IMR-90 (cell line): ENCODE measurements at regions not wholly inside any gene's neighbourhood (a gene's known extent, or its start where the extent isn't known, plus 50 kb on each side); places are given as distances from the start of the nearest gene placed in this dataset.

Experiments
- ATAC-seq: fragments of 200-7000 bp; cut with Tn5 transposase; 2 replicates; pipeline ENCODE4 v1.9.1; 2020; ENCODE audit warnings: low read depth, mild to moderate bottlenecking, moderate library complexity
- BruUV-seq: library from RNA; stranded (reverse); fragments of 400-500 nt; replicated peaks from 2 replicates; lab custom pipeline; 2021; lab: Mats Ljungman, UMichigan
- CTCF ChIA-PET: fragments of 300-600 bp; formaldehyde crosslinking; extraction: SDS; loops from one replicate; lab custom pipeline; 2021; ENCODE audit warnings: antibody characterized with exemption; lab: Yijun Ruan, JAX
- POLR2A ChIA-PET: fragments of 300-600 bp; sonication (Branson Sonifier 250); formaldehyde crosslinking; loops from one replicate; lab custom pipeline; 2022; ENCODE audit warnings: antibody characterized with exemption; ENCODE audit not compliant: unreplicated experiment; lab: Charles Lee
- DNase-seq: peaks from one replicate; pipeline ENCODE4 v3.0.0; 2013
- H2AFZ ChIP-seq: replicated peaks from 2 replicates; pipeline ENCODE3; 2013; ENCODE audit warnings: low read length, mild to moderate bottlenecking; ENCODE audit not compliant: poor library complexity
- H2AK5ac ChIP-seq: 2 replicates; pipeline ENCODE4 v1.6.1; 2013; ENCODE audit warnings: low read depth, low read length, inconsistent platforms
- H2AK9ac ChIP-seq: replicated peaks from 2 replicates; pipeline ENCODE3; 2013; ENCODE audit warnings: mild to moderate bottlenecking, low read depth, low read length, moderate library complexity; ENCODE audit not compliant: poor library complexity
- H2BK120ac ChIP-seq: 2 replicates; pipeline ENCODE4 v1.6.1; 2013; ENCODE audit warnings: low read depth, low read length, inconsistent platforms
- H2BK15ac ChIP-seq: 3 replicates; pipeline ENCODE4 v1.6.1; 2013; ENCODE audit warnings: low read depth, low read length, inconsistent platforms
- H2BK20ac ChIP-seq: 2 replicates; pipeline ENCODE4 v1.6.1; 2013; ENCODE audit warnings: low read depth, mild to moderate bottlenecking, inconsistent platforms, low read length, moderate library complexity
- H2BK5ac ChIP-seq: 2 replicates; pipeline ENCODE4 v1.6.1; 2013; ENCODE audit warnings: mild to moderate bottlenecking, low read depth, low read length, inconsistent platforms; ENCODE audit not compliant: poor library complexity, severe bottlenecking
- H3K14ac ChIP-seq: replicated peaks from 2 replicates; pipeline ENCODE4 v1.6.1; 2013; ENCODE audit warnings: low read depth, low read length, inconsistent platforms
- H3K18ac ChIP-seq: 2 replicates; pipeline ENCODE4 v1.6.1; 2013; ENCODE audit warnings: low read depth, low read length, control low read depth
- H3K23ac ChIP-seq: 2 replicates; pipeline ENCODE4 v1.6.1; 2013; ENCODE audit warnings: low read depth, low read length, inconsistent platforms
- H3K27ac ChIP-seq: 2 replicates; pipeline ENCODE4 v1.5.1; 2013; ENCODE audit warnings: mild to moderate bottlenecking, control low read depth, low read length; ENCODE audit not compliant: insufficient read depth
- H3K27me3 ChIP-seq: 2 replicates; pipeline ENCODE4 v1.6.1; 2013; ENCODE audit warnings: low read length; ENCODE audit not compliant: control insufficient read depth, insufficient read depth
- H3K36me3 ChIP-seq: 2 replicates; pipeline ENCODE4 v1.6.1; 2013; ENCODE audit warnings: low read length, mixed read lengths; ENCODE audit not compliant: control insufficient read depth, insufficient read depth
- H3K4ac ChIP-seq: 2 replicates; pipeline ENCODE4 v1.6.1; 2013; ENCODE audit warnings: low read depth, low read length, inconsistent platforms
- H3K4me1 ChIP-seq: 2 replicates; pipeline ENCODE4 v1.6.1; 2013; ENCODE audit warnings: low read length, mixed read lengths; ENCODE audit not compliant: control insufficient read depth, insufficient read depth
- H3K4me2 ChIP-seq: 2 replicates; pipeline ENCODE4 v1.6.1; 2013; ENCODE audit warnings: low read depth, mild to moderate bottlenecking, control low read depth, low read length, moderate library complexity
- H3K4me3 ChIP-seq: 2 replicates; pipeline ENCODE4 v1.5.1; 2013; ENCODE audit warnings: low read depth, mild to moderate bottlenecking, control low read depth, low read length, moderate library complexity; ENCODE audit not compliant: insufficient read depth
- H3K56ac ChIP-seq: 2 replicates; pipeline ENCODE4 v1.6.1; 2013; ENCODE audit warnings: low read length, inconsistent platforms; ENCODE audit not compliant: insufficient read depth; ENCODE audit errors: extremely low read depth
- H3K79me1 ChIP-seq, 2 experiments: 2 replicates each; pipeline ENCODE4 v1.6.1; 2013; ENCODE audit warnings: low read length in 2 of 2, inconsistent platforms in 1 of 2, low read depth in 1 of 2
- H3K9ac ChIP-seq: 2 replicates; pipeline ENCODE4 v1.6.1; 2013; ENCODE audit warnings: low read depth, low read length, control low read depth
- H3K9me1 ChIP-seq: 2 replicates; pipeline ENCODE4 v1.6.1; 2013; ENCODE audit warnings: low read length, inconsistent platforms; ENCODE audit not compliant: insufficient read depth
- H3K9me3 ChIP-seq: 2 replicates; pipeline ENCODE4 v1.6.1; 2013; ENCODE audit warnings: low read length; ENCODE audit not compliant: control insufficient read depth, insufficient read depth
- H4K20me1 ChIP-seq: 2 replicates; pipeline ENCODE4 v1.6.1; 2013; ENCODE audit warnings: low read length, inconsistent platforms; ENCODE audit not compliant: insufficient read depth
- H4K5ac ChIP-seq: 2 replicates; pipeline ENCODE4 v1.6.1; 2013; ENCODE audit warnings: mild to moderate bottlenecking, low read depth, low read length, control low read depth
- H4K8ac ChIP-seq, 2 experiments: 2 replicates each; pipeline ENCODE4 v1.6.1; 2013; ENCODE audit warnings: low read depth in 2 of 2, low read length in 2 of 2, control low read depth in 1 of 2, inconsistent platforms in 1 of 2
- H4K91ac ChIP-seq: 2 replicates; pipeline ENCODE4 v1.6.1; 2013; ENCODE audit warnings: low read depth, low read length, inconsistent platforms; ENCODE audit not compliant: insufficient read depth
- CEBPB ChIP-seq: IDR thresholded peaks from 2 replicates; pipeline ENCODE4 v1.6.1; 2012; ENCODE audit warnings: low read depth, low read length, improper control_type of control experiment
- RCOR1 ChIP-seq: IDR thresholded peaks from 2 replicates; pipeline ENCODE4 v1.6.1; 2012; ENCODE audit warnings: mild to moderate bottlenecking, low read length, improper control_type of control experiment; ENCODE audit not compliant: insufficient replicate concordance
- WGBS, 2 experiments: methylation state at CpG; one replicate each; pipeline versions ENCODE4 v1.1.5 to v1.1.7; 2013; ENCODE audit warnings: missing lambda C conversion rate in 2 of 2; ENCODE audit not compliant: insufficient read length in 1 of 2; ENCODE audit errors: extremely low coverage in 2 of 2; 5-methylcytosine and 5-hydroxymethylcytosine counted together
- dilution Hi-C: fragments of 300-500 bp; cut with HindIII; formaldehyde crosslinking; loops from one replicate; pipeline ENCODE4 v1.14.3; 2018; ENCODE audit warnings: low sequenced_read_pairs; ENCODE audit not compliant: unreplicated experiment
- in situ Hi-C: fragments of 300-500 bp; cut with MboI; formaldehyde crosslinking; loops from 3 replicates; pipeline ENCODE4 v1.14.3; 2019; ENCODE audit warnings: low sequenced_read_pairs, inconsistent platforms, mixed read lengths
- intact Hi-C: fragments of 100-400 bp; cut with micrococcal nuclease; formaldehyde crosslinking; loops from 2 replicates; pipeline ENCODE4 v1.10.0; 2022

- H3K9me3 ChIP-seq: no peaks in the 10 kb centered on the region
- H2BK15ac ChIP-seq: no peak overlapping the region
- H3K27me3 ChIP-seq: no peaks in the 10 kb centered on the region
- no peak overlapping the region for H3K18ac ChIP-seq
- ATAC-seq (no peak), DNase-seq (no peak)
- H2AK9ac ChIP-seq: no peak overlapping the region
- no peak overlapping the region for H3K23ac ChIP-seq
- in situ Hi-C loops (no loop called here), dilution Hi-C loops (no loop called here), intact Hi-C loops (no loop called here)
- no TSS peak for BruUV-seq
- H4K5ac ChIP-seq: no peak overlapping the region
- H3K4ac ChIP-seq: no peak overlapping the region
- H2AK5ac ChIP-seq: no peak overlapping the region
- H4K20me1 ChIP-seq: no peaks in the 10 kb centered on the region
- no peak overlapping the region for H3K4me3 ChIP-seq
- H3K27ac ChIP-seq: no peak overlapping the region
- H4K8ac ChIP-seq: no peak overlapping the region
- no peak for TF ChIP-seq CEBPB
- no peak for TF ChIP-seq RCOR1
- WGBS, 2 experiments: no CpG with 5 or more reads among the region's 2 CpGs
- ChIA-PET POLR2A (no interaction called here), CTCF (no interaction called here)
- H3K14ac ChIP-seq: no peak overlapping the region
- H2BK120ac ChIP-seq: no peak overlapping the region
- no peak overlapping the region for H2AFZ ChIP-seq
- H3K56ac ChIP-seq: no peak overlapping the region
- H3K9ac ChIP-seq: no peak overlapping the region
- H2BK5ac ChIP-seq: no peak overlapping the region
- H2BK20ac ChIP-seq: no peak overlapping the region
- H4K91ac ChIP-seq: no peak overlapping the region
- H3K79me1 ChIP-seq: no peaks in the 10 kb centered on the region
- no peak overlapping the region for H3K4me2 ChIP-seq
- H3K9me1 ChIP-seq: no peaks in the 10 kb centered on the region
- H3K36me3 ChIP-seq: no peaks in the 10 kb centered on the region
- no peaks in the 10 kb centered on the region for H3K4me1 ChIP-seq
Measured at GRCh38 chr13:55991666-55992065, 1149.1 kb upstream of the PRR20A start.
